ENCODE measurements at regions not wholly inside any gene's neighbourhood (a gene's known extent, or its start where the extent isn't known, plus 50 kb on each side); places are given as distances from the start of the nearest gene placed in this dataset.

DNA sequence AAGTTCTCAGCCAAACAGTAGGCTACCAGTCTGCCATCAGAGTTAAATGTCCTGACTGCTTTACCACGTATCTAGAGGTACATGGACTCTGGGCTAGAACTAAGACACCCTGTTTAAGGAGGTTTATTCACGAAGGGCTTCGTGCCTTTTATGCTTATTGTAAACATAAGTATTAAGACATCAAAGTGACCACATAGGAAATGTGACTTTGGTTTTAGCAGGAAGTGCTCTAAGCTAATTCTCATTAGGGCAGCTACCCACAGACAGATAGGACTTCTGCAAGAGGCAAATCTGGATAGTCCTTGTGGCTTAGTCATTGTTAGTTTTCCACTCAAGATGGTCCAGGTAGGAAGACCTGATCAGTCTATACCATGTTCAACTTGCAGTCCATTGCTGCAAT, 233.3 kb upstream of the MGAT5 start:
- no peaks in the 10 kb centered on the region for H3K36me3 ChIP-seq (ENCODE audit: control insufficient read depth, insufficient read depth, low read length)
- no peak for DNase-seq (ENCODE audit: low read depth)
- H3K27me3 ChIP-seq (ENCODE audit: control insufficient read depth, insufficient read depth, low read length): no peaks in the 10 kb centered on the region
- TF ChIP-seq, protein P1, sequence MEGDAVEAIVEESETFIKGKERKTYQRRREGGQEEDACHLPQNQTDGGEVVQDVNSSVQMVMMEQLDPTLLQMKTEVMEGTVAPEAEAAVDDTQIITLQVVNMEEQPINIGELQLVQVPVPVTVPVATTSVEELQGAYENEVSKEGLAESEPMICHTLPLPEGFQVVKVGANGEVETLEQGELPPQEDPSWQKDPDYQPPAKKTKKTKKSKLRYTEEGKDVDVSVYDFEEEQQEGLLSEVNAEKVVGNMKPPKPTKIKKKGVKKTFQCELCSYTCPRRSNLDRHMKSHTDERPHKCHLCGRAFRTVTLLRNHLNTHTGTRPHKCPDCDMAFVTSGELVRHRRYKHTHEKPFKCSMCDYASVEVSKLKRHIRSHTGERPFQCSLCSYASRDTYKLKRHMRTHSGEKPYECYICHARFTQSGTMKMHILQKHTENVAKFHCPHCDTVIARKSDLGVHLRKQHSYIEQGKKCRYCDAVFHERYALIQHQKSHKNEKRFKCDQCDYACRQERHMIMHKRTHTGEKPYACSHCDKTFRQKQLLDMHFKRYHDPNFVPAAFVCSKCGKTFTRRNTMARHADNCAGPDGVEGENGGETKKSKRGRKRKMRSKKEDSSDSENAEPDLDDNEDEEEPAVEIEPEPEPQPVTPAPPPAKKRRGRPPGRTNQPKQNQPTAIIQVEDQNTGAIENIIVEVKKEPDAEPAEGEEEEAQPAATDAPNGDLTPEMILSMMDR (IDR thresholded peaks at IDR 0.05; ENCODE audit: insufficient read depth, low read length, severe bottlenecking): no peak
- no peak overlapping the region for H3K4me3 ChIP-seq (ENCODE audit: low read depth, low read length)
- FAIRE-seq: no peak

DNA sequence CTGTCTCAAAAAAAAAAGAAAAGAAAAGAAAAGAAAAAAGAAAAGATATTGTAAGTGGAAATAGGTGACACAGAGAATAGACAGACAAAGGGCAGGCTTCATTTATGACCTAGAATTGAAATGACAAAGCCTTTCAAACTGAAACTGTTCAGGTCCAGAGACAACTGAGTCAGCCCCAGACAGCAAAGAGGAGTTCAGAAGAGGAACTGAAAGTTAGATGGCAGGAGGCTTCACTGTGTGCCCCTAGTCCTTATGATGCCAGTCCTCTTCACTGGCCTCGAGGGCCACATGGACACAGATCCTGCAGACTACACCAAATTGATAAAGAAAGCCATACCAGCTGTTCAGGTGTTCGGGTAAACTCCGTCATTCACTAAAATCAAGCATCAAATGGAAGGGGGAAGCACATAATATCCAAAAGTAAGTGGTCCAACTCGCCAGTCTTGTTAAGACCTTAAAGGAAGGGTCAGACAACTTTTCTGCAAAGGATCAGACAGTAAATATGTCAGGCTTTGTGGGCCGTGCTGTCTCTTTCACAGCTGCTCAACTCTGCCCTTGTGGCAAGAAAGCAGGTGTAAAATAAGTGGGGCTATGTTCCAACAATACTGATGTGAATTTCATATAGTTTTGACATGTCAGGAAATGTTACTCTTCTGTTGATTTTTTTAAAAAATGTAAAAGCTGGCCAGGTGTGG, 231.9 kb upstream of the MGAT5 start:
- no peak for FAIRE-seq
- DNase-seq (ENCODE audit: low read depth): no peak
- Histone ChIP-seq H3K36me3 (ENCODE audit: control insufficient read depth, insufficient read depth, low read length) (no peaks in the 10 kb centered on the region), H3K4me3 (ENCODE audit: low read depth, low read length) (no peak overlapping the region), H3K27me3 (ENCODE audit: control insufficient read depth, insufficient read depth, low read length) (no peaks in the 10 kb centered on the region)
- TF ChIP-seq, protein P1 (IDR thresholded peaks at IDR 0.05; ENCODE audit: insufficient read depth, low read length, severe bottlenecking): no peak

DNA sequence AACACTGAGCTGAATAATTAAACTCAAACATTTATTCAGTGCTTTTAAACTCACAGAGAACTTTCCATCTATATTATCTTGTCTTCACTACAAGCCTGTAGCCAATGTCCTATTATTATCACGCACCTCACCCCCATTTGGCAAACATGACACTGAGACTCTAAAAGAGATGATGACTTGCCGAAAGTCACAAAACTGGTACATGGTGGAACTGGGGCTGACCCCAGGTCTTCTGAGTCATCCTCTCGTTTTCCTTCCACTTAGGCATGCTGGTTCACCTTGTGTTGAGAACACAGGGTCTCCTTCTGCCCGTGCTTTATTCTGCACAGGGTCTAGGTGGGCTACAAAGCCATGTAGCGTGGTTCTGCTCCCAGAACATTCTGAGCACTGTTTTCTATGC, 230.0 kb upstream of the MGAT5 start:
- DNase-seq (ENCODE audit: low read depth): no peak
- TF ChIP-seq, protein P1 (IDR thresholded peaks at IDR 0.05; ENCODE audit: insufficient read depth, low read length, severe bottlenecking): no peak
- Histone ChIP-seq H3K36me3 (ENCODE audit: control insufficient read depth, insufficient read depth, low read length) (no peaks in the 10 kb centered on the region), H3K4me3 (ENCODE audit: low read depth, low read length) (no peak overlapping the region), H3K27me3 (ENCODE audit: control insufficient read depth, insufficient read depth, low read length) (no peaks in the 10 kb centered on the region)
- no peak for FAIRE-seq

DNA sequence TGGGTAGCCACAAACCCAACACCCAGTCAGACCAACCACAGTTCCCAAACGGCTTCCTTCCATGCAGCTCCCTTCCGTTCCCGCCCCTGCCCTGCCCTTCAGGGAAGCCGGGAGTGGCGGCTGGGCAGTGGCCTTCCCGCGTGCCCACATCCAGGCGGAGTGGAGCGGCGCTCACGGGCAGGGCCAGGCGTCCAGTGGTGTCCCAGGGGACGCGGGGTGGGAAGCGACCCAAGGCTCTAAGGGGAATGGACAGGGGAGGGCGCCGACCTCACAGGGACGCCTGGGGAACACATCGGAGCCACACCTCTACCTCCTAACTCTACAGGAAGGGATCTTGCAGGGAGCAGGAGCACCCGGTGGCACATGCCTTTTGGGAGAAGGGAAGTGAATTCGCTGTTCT, 225.9 kb upstream of the MGAT5 start:
- Histone ChIP-seq H3K4me3 (ENCODE audit: low read depth, low read length) (no peak overlapping the region), H3K27me3 (ENCODE audit: control insufficient read depth, insufficient read depth, low read length) (peaks cover 2% of the 10 kb centered on the region), H3K36me3 (ENCODE audit: control insufficient read depth, insufficient read depth, low read length) (no peaks in the 10 kb centered on the region)
- no peak for FAIRE-seq
- TF ChIP-seq, protein P1 (IDR thresholded peaks at IDR 0.05; ENCODE audit: insufficient read depth, low read length, severe bottlenecking): no peak
- no peak for DNase-seq (ENCODE audit: low read depth)

DNA sequence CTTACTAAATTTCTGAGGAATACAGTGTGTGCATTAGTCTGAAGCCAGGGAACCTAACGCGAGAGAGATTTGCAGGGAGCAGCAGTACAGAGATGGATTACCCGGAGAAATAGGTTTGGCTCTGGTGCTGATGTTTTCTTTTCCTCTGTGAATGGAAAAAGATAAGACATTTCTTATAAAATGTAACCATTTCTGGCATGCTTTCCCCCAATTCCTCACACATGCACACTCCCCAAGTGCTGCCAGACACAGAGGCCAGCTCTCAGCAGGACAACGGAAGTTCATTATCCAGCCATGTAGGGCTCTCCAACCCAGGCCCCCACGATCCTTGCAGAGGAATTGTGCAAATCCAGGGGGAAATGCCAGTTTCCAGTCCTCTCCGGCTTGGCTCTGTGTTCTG, 224.5 kb upstream of the MGAT5 start:
- FAIRE-seq: no peak
- Histone ChIP-seq H3K36me3 (ENCODE audit: control insufficient read depth, insufficient read depth, low read length) (no peaks in the 10 kb centered on the region), H3K4me3 (ENCODE audit: low read depth, low read length) (no peak overlapping the region), H3K27me3 (ENCODE audit: control insufficient read depth, insufficient read depth, low read length) (peaks cover 2% of the 10 kb centered on the region)
- no peak for DNase-seq (ENCODE audit: low read depth)
- TF ChIP-seq, protein P1 (IDR thresholded peaks at IDR 0.05; ENCODE audit: insufficient read depth, low read length, severe bottlenecking): no peak

DNA sequence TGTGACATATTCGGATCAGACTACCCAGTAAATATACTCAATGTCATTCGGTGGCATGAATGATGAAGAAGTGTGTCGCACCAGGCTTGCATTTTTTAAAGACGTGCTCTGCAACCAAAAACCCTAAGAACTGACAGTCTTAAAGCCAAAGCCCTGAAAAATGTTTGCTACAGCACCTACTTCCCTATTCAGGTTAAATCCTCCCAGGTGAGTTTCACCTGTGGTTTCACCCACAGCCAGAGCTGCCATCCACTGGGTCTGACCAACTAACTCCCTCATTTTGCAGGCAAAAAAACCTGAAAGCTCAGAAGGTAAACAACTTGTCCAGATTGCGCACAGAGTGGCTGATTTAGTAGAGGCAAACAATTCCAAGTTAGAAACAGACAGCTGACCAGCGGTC, 222.3 kb upstream of the MGAT5 start:
- H3K36me3 ChIP-seq (ENCODE audit: control insufficient read depth, insufficient read depth, low read length): no peaks in the 10 kb centered on the region
- no peak for DNase-seq (ENCODE audit: low read depth)
- no peak for FAIRE-seq
- TF ChIP-seq, protein P1 (IDR thresholded peaks at IDR 0.05; ENCODE audit: insufficient read depth, low read length, severe bottlenecking): no peak
- H3K4me3 ChIP-seq (ENCODE audit: low read depth, low read length): no peak overlapping the region
- peaks cover 2% of the 10 kb centered on the region for H3K27me3 ChIP-seq (ENCODE audit: control insufficient read depth, insufficient read depth, low read length)

Measured in bronchial epithelial cell (primary cell).